Ascending aorta (tissue), 2 donors: ENCODE measurements at regions not wholly inside any gene's neighbourhood (a gene's known extent, or its start where the extent isn't known, plus 50 kb on each side); places are given as distances from the start of the nearest gene placed in this dataset.
"Not testable (repeated sequence)": the region's sequence is repeated elsewhere in the genome, so short reads cannot be mapped to it uniquely, and the experiment has no call there.

ENCODE experiments used
- DNase-seq, 2 donors: peaks; one replicate each; pipeline ENCODE4 v3.0.0-alpha.2; 2019; ENCODE audit warnings: low spot score in 2 of 2
- H3K27ac ChIP-seq, 2 donors: fragments of 200-600 bp; sonication (generic); one replicate each; pipeline ENCODE4 v1.5.1; 2016 to 2017; ENCODE audit warnings: mild to moderate bottlenecking in 1 of 2
- H3K27me3 ChIP-seq: fragments of 200-600 bp; sonication (generic); one replicate; pipeline ENCODE4 v1.5.1; 2017
- H3K36me3 ChIP-seq, 2 donors: fragments of 200-600 bp; sonication (generic); one replicate each; pipeline ENCODE4 v1.5.1; 2016
- H3K4me1 ChIP-seq, 2 donors: fragments of 200-600 bp; sonication (generic); one replicate each; pipeline ENCODE4 v1.5.1; 2016 to 2017; ENCODE audit warnings: mild to moderate bottlenecking in 1 of 2
- H3K4me3 ChIP-seq, 2 donors: fragments of 200-600 bp; sonication (generic); one replicate each; pipeline ENCODE4 v1.5.1; 2016 to 2017; ENCODE audit warnings: mild to moderate bottlenecking in 1 of 2
- H3K9me3 ChIP-seq, 2 donors: fragments of 200-600 bp; sonication (generic); one replicate each; pipeline ENCODE4 v1.5.1; 2016
- CTCF ChIP-seq, 3 experiments: fragments of 200-600 bp in 2 of 3; fragments of 450-650 bp in 1 of 3; sonication (generic) in 2 of 3; IDR thresholded peaks; one replicate each; pipeline ENCODE4 v1.5.1; 2016 to 2019; ENCODE audit warnings: antibody characterized with exemption in 3 of 3, mild to moderate bottlenecking in 1 of 3, moderate library complexity in 1 of 3
- intact Hi-C: fragments of 100-400 bp; cut with DNase I; formaldehyde crosslinking; loops from one replicate; pipeline ENCODE4 v1.15.1; 2023

GRCh38 chr2:89756616-89757015, 1065.1 kb downstream of the RPIA start:
- not testable (repeated sequence) for H3K36me3 ChIP-seq

DNA sequence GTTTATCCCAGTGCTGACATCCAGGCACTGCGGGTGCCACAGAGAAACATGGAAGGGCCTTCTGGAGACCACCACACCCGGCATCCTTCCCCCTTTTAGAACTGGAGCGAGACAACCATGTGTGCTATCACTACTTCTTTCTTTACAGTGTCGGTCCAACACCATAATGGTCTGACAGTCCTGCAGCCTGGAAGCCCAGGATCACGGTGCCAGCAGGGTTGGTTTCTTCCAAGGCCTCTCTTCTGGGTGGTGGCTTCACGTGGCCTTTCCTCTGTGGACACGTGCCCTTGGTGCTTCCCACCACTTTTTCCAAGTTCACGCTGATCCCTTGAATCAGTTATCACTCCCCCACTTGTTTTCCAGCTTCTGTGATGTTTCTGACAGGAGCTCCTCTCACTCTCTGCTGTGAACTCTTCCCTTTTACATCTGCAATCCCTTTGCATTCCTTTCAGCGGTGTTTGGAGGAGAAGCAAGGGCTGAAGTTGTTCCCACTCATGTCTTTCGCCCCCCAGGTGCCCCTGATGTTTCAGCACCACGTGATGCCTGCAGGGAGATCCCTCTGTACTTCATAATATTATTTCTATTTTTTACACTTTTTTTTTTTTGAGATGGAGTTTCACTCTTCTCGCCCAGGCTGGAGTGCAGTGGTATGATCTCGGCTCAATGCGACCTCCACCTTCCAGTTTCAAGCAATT, 1067.0 kb downstream of the RPIA start:
- H3K36me3 ChIP-seq, H3K4me1 ChIP-seq, H3K27ac ChIP-seq, intact Hi-C loops, H3K4me3 ChIP-seq, H3K9me3 ChIP-seq, H3K27me3 ChIP-seq: not testable (repeated sequence)
- DNase-seq = peak in 1 of 2 donors; percentile 47

More at GRCh38 chr2:89756616-89757015, 1065.1 kb downstream of the RPIA start:
- H3K4me3 ChIP-seq, H3K27me3 ChIP-seq, H3K4me1 ChIP-seq, H3K27ac ChIP-seq, H3K9me3 ChIP-seq, intact Hi-C loops: not testable (repeated sequence)
- DNase-seq = peak in 1 of 2 donors; percentile 52

- H3K4me3 ChIP-seq, H3K27ac ChIP-seq, H3K9me3 ChIP-seq, H3K36me3 ChIP-seq, H3K27me3 ChIP-seq, intact Hi-C loops, DNase-seq, H3K4me1 ChIP-seq: not testable (repeated sequence)
Measured at GRCh38 chr2:89760762-89761161, 1069.3 kb downstream of the RPIA start.

DNA sequence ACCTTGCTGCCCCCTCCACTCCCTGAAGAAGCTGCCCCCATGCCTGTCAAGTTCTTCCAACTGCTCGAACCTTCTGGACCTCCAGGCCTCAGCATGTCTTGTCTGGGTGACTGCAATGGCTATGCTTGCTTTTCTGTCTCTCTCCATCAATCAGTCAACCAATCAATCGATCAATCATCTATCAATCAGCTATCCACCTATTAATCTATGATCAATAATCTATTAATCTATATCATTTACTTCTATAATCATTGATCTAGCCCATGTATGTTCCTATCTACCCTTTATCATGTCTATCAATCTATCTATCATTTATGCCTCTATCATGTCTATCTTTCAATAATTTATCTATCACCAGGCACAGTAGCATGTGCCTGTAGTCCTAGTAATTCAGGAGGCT, 1069.7 kb downstream of the RPIA start:
- H3K27ac ChIP-seq, H3K9me3 ChIP-seq, H3K4me1 ChIP-seq, DNase-seq, H3K36me3 ChIP-seq, H3K27me3 ChIP-seq, H3K4me3 ChIP-seq, intact Hi-C loops: not testable (repeated sequence)

DNA sequence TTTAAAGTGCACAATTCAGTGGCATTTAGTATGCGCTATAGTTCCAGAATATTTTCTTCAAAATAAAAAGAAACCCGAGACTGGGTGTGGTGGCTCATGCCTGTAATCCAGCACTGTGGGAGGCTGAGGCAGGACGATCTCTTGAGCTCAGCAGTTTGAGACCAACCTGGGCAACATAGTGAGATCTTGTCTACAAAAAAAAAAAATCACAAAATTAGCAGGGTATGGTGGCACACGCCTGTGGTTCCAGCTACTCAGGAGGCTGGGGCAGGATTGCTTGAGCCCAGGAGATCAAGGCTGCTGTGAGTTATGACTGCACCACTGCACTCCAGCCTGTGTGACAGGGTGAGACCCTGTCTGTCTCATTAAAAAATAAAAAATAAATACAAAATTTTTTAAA, 1070.4 kb downstream of the RPIA start:
- not testable (repeated sequence) for DNase-seq

DNA sequence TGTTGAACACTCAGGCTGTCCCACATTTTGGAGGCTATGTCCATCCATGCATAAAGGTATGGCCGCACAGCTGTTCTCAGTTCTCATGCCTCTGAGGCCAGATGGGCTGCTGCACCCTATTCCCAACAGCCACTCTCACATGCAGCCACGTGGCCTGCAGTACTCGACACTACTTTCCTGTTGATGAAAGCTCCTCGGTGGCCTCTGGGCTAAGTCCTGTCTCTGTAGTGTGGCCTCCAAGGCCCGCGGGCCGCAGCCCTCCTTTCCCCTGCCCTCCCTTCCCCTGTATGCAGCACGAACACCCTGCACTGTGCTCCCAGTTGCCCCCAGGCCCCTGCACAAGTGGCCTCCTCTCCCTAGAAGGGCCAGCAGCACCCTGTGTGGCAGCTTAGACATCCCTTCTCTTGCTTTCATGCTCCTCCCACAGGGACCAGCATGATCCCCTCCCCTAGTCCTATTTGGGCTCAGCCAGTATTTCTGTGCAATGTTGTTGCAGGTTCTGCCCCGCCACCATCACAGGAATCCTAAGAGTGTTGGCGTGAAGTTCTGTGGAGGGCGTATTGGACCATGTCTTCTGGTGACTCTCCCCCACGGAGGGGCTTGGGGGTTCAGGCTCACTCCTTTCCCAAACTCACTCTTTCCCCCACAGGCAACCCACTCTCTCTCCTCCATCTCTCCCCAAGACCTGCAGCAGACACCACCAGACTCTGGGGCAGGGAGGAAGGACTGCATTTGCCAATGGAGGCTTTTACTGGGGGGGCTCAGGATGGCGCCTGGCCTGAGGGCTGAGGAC, 1071.2 kb downstream of the RPIA start:
- H3K9me3 ChIP-seq, H3K27me3 ChIP-seq, intact Hi-C loops, H3K36me3 ChIP-seq, H3K4me3 ChIP-seq, H3K27ac ChIP-seq, H3K4me1 ChIP-seq: not testable (repeated sequence)
- DNase-seq = peak in 1 of 2 donors; percentile 58

More for the DNA sequence above, 1070.4 kb downstream of the RPIA start:
- intact Hi-C loops, H3K9me3 ChIP-seq, H3K27me3 ChIP-seq, H3K27ac ChIP-seq, H3K4me1 ChIP-seq, H3K4me3 ChIP-seq, H3K36me3 ChIP-seq: not testable (repeated sequence)

GRCh38 chr2:89763254-89763580, 1071.7 kb downstream of the RPIA start:
- Histone ChIP-seq H3K9me3 (peaks cover 0 to 5% of the 10 kb centered on the region in 2 donors), H3K27ac (no peak overlapping the region), H3K4me1 (no peaks in the 10 kb centered on the region), H3K27me3 (no peaks in the 10 kb centered on the region), H3K4me3 (no peak overlapping the region), H3K36me3 (no peaks in the 10 kb centered on the region)
- DNase-seq = peak in 1 of 2 donors; percentile 58
- TF ChIP-seq CTCF (IDR thresholded peaks at IDR 0.05) = no peak
- intact Hi-C loops = no loop called here

- Histone ChIP-seq H3K4me1 (no peaks in the 10 kb centered on the region), H3K36me3 (no peaks in the 10 kb centered on the region), H3K27ac (no peak overlapping the region), H3K9me3 (peaks cover 0 to 5% of the 10 kb centered on the region in 2 donors), H3K4me3 (no peak overlapping the region), H3K27me3 (no peaks in the 10 kb centered on the region)
- DNase-seq = peak in 1 of 2 donors; percentile 61
- TF ChIP-seq CTCF (IDR thresholded peaks at IDR 0.05) = no peak
- intact Hi-C loops = no loop called here
Measured at GRCh38 chr2:89763581-89764485, 1072.4 kb downstream of the RPIA start.

DNA sequence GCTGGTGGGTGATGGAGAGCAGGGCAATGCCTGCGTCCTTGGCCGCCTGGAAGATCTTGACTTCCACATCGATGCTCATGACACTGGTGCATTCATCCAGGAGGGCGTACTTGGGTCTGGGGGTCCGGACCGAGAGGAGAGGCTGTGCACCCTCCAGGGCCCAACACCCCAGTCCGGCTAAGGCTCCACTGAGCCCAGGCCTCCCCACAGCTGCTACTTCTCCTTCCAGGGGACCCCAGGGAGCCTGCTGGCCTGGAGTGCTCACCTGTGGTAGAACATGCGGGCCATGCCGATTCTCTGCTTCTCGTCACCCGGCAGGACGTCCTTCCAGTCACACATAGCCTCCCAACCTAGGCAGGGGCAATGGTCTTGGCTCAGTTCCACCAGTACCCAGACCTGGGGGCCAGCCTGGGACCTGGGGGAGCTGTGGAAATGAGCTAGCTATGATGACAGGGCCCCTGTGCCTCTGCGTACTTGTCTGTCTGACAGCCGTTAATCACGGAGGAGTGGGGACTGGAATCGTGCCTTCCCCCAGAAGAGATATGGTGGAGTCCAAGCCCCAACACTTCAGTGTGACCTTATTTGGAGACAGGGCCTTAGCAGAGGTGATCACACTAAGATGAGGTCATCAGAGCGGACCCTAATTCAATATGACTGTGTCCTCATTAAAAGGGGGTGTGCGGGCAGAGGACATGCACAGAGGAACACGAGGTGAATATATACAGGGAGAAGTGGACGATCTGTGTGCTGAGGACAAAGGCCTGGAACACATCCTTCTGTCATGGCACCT, 1073.3 kb downstream of the RPIA start:
- H3K36me3 ChIP-seq, H3K27me3 ChIP-seq, H3K4me3 ChIP-seq, H3K27ac ChIP-seq, H3K9me3 ChIP-seq, H3K4me1 ChIP-seq, intact Hi-C loops: not testable (repeated sequence)
- DNase-seq = peak in 1 of 2 donors; percentile 62

- H3K4me3 ChIP-seq, intact Hi-C loops: not testable (repeated sequence)
- DNase-seq = peak in 1 of 2 donors; percentile 60
Measured at GRCh38 chr2:89765361-89765718, 1073.9 kb downstream of the RPIA start.

More at GRCh38 chr2:89765361-89765718, 1073.9 kb downstream of the RPIA start:
- not testable (repeated sequence) for H3K4me1 ChIP-seq, H3K9me3 ChIP-seq, H3K36me3 ChIP-seq, H3K27ac ChIP-seq, H3K27me3 ChIP-seq
